Mesothelial cell of epicardium (in vitro differentiated cells): ENCODE measurements at regions not wholly inside any gene's neighbourhood (a gene's known extent, or its start where the extent isn't known, plus 50 kb on each side); places are given as distances from the start of the nearest gene placed in this dataset.

Source experiments
- DNase-seq, 2 experiments: peaks; one replicate each; pipeline ENCODE4 v3.0.0; 2021; ENCODE audit warnings: low spot score in 2 of 2; ENCODE audit not compliant: unreplicated experiment in 2 of 2
- H3K27ac Mint-ChIP-seq: 2 replicates; pipeline ENCODE4 v1.8.0; 2021; ENCODE audit warnings: mixed read lengths
- H3K27me3 Mint-ChIP-seq: 2 replicates; pipeline ENCODE4 v1.8.0; 2021; ENCODE audit warnings: low read depth, mixed read lengths
- H3K36me3 Mint-ChIP-seq: 2 replicates; pipeline ENCODE4 v1.8.0; 2021; ENCODE audit warnings: mixed read lengths
- H3K4me1 Mint-ChIP-seq: 2 replicates; pipeline ENCODE4 v1.8.0; 2021; ENCODE audit warnings: mixed read lengths
- H3K4me3 Mint-ChIP-seq: 2 replicates; pipeline ENCODE4 v1.8.0; 2021; ENCODE audit warnings: mild to moderate bottlenecking, moderate library complexity, mixed read lengths
- H3K9me3 Mint-ChIP-seq: 2 replicates; pipeline ENCODE4 v1.8.0; 2021; ENCODE audit warnings: mixed read lengths
- CTCF ChIP-seq: fragments of 200-600 bp; sonication (generic); IDR thresholded peaks from one replicate; pipeline ENCODE4 v1.5.0; 2021; ENCODE audit warnings: antibody characterized with exemption; ENCODE audit not compliant: unreplicated experiment

GRCh38 chr12:28961948-28962384, 187.1 kb upstream of the FAR2 start:
- H3K4me1 Mint-ChIP-seq, result peaks cover 9% of the 10 kb centered on the region
- H3K27me3 Mint-ChIP-seq, result no peaks in the 10 kb centered on the region
- H3K27ac Mint-ChIP-seq, result no peak overlapping the region
- no peak for TF ChIP-seq CTCF
- DNase-seq, result no peak
- H3K4me3 Mint-ChIP-seq, result no peak overlapping the region
- H3K9me3 Mint-ChIP-seq, result peaks cover 8% of the 10 kb centered on the region
- no peaks in the 10 kb centered on the region for H3K36me3 Mint-ChIP-seq

GRCh38 chr12:28963554-28963953, 185.5 kb upstream of the FAR2 start:
- Mint-ChIP-seq H3K4me1 (peaks cover 9% of the 10 kb centered on the region), H3K27ac (no peak overlapping the region), H3K27me3 (no peaks in the 10 kb centered on the region), H3K36me3 (no peaks in the 10 kb centered on the region), H3K9me3 (peaks cover 8% of the 10 kb centered on the region), H3K4me3 (no peak overlapping the region)
- TF ChIP-seq CTCF, result peak; percentile 27
- no peak for DNase-seq

- Mint-ChIP-seq H3K9me3 (no peaks in the 10 kb centered on the region), H3K36me3 (no peaks in the 10 kb centered on the region), H3K4me1 (peaks cover 9% of the 10 kb centered on the region), H3K27me3 (no peaks in the 10 kb centered on the region), H3K27ac (peak overlapping the region; percentile 19), H3K4me3 (no peak overlapping the region)
- DNase-seq, result no peak
- TF ChIP-seq CTCF, result no peak
Observed at GRCh38 chr12:28966046-28966780, 182.9 kb upstream of the FAR2 start.

- Mint-ChIP-seq H3K4me3 (no peak overlapping the region), H3K27ac (no peak overlapping the region), H3K36me3 (no peaks in the 10 kb centered on the region), H3K27me3 (no peaks in the 10 kb centered on the region), H3K4me1 (peaks cover 9% of the 10 kb centered on the region), H3K9me3 (no peaks in the 10 kb centered on the region)
- no peak for TF ChIP-seq CTCF
- no peak for DNase-seq
Observed at GRCh38 chr12:28967426-28967825, 181.7 kb upstream of the FAR2 start.

- H3K4me1 Mint-ChIP-seq, result peaks cover 4% of the 10 kb centered on the region
- H3K27ac Mint-ChIP-seq, result no peak overlapping the region
- H3K9me3 Mint-ChIP-seq, result peaks cover 18% of the 10 kb centered on the region
- TF ChIP-seq CTCF, result no peak
- no peak overlapping the region for H3K4me3 Mint-ChIP-seq
- H3K27me3 Mint-ChIP-seq, result no peaks in the 10 kb centered on the region
- H3K36me3 Mint-ChIP-seq, result no peaks in the 10 kb centered on the region
- no peak for DNase-seq
Observed at GRCh38 chr12:28973491-28973890, 175.6 kb upstream of the FAR2 start.

GRCh38 chr12:28974166-28974565, 174.9 kb upstream of the FAR2 start:
- peaks cover 4% of the 10 kb centered on the region for H3K4me1 Mint-ChIP-seq
- no peak for TF ChIP-seq CTCF
- H3K27ac Mint-ChIP-seq, result no peak overlapping the region
- H3K27me3 Mint-ChIP-seq, result no peaks in the 10 kb centered on the region
- H3K4me3 Mint-ChIP-seq, result no peak overlapping the region
- peaks cover 24% of the 10 kb centered on the region for H3K9me3 Mint-ChIP-seq
- no peak for DNase-seq
- H3K36me3 Mint-ChIP-seq, result no peaks in the 10 kb centered on the region
